ENCODE measurements at regions not wholly inside any gene's neighbourhood (a gene's known extent, or its start where the extent isn't known, plus 50 kb on each side); places are given as distances from the start of the nearest gene placed in this dataset.

- TF ChIP-seq POLR2A (IDR thresholded peaks at IDR 0.05) (no peak), CTCF (IDR thresholded peaks at IDR 0.05) (no peak)
- intact Hi-C loops (cut with DNase I; ENCODE audit: low total_unique reads), result no loop called here
- no peak overlapping the region for H3K4me3 ChIP-seq (ENCODE audit: low read depth, poor library complexity, severe bottlenecking)
- 33 to 54% methylated on average over 2 of the region's 2 CpGs for WGBS, 2 donors
- no peak for DNase-seq (ENCODE audit: low spot score in 2 of 2)
Observed at GRCh38 chr3:59531994-59532393, 482.2 kb upstream of the CFAP20DC start.

- no peak for DNase-seq (ENCODE audit: low spot score in 2 of 2)
- intact Hi-C loops (cut with DNase I; ENCODE audit: low total_unique reads), result no loop called here
- H3K4me3 ChIP-seq (ENCODE audit: low read depth, poor library complexity, severe bottlenecking), result no peak overlapping the region
- 37 to 46% methylated on average over 3 of the region's 3 CpGs for WGBS, 2 donors
- no peak for TF ChIP-seq POLR2A (IDR thresholded peaks at IDR 0.05)
- TF ChIP-seq CTCF (IDR thresholded peaks at IDR 0.05), result no peak
Observed at GRCh38 chr3:59531066-59531745, 481.4 kb upstream of the CFAP20DC start.

- WGBS, 2 donors, result 89 to 91% methylated on average over 5 of the region's 5 CpGs
- intact Hi-C loops (cut with DNase I; ENCODE audit: low total_unique reads), result no loop called here
- TF ChIP-seq CTCF (IDR thresholded peaks at IDR 0.05) (no peak), POLR2A (IDR thresholded peaks at IDR 0.05) (no peak)
- DNase-seq (ENCODE audit: low spot score in 2 of 2), result no peak
- no peak overlapping the region for H3K4me3 ChIP-seq (ENCODE audit: low read depth, poor library complexity, severe bottlenecking)
Observed at GRCh38 chr3:59528251-59528650, 478.4 kb upstream of the CFAP20DC start.

- WGBS, 2 donors, result 75 to 79% methylated on average over 3 of the region's 3 CpGs
- DNase-seq (ENCODE audit: low spot score in 2 of 2), result no peak
- intact Hi-C loops (cut with DNase I; ENCODE audit: low total_unique reads), result no loop called here
- no peak for TF ChIP-seq POLR2A (IDR thresholded peaks at IDR 0.05)
- TF ChIP-seq CTCF (IDR thresholded peaks at IDR 0.05), result no peak
- H3K4me3 ChIP-seq (ENCODE audit: low read depth, poor library complexity, severe bottlenecking), result no peak overlapping the region
Observed at GRCh38 chr3:59527493-59527892, 477.7 kb upstream of the CFAP20DC start.

- TF ChIP-seq POLR2A (IDR thresholded peaks at IDR 0.05) (no peak), CTCF (IDR thresholded peaks at IDR 0.05) (no peak)
Observed at GRCh38 chr3:59526999-59527398, 477.2 kb upstream of the CFAP20DC start.

GRCh38 chr3:59522550-59522949 lies 472.7 kb upstream of the CFAP20DC start:
- intact Hi-C loops (cut with DNase I; ENCODE audit: low total_unique reads), result no loop called here
- no peak for TF ChIP-seq CTCF (IDR thresholded peaks at IDR 0.05)
- no peak for TF ChIP-seq POLR2A (IDR thresholded peaks at IDR 0.05)
- no peak for DNase-seq (ENCODE audit: low spot score in 2 of 2)
- WGBS, 2 donors, result 94 to 97% methylated on average over 2 of the region's 2 CpGs
- H3K4me3 ChIP-seq (ENCODE audit: low read depth, poor library complexity, severe bottlenecking), result no peak overlapping the region

More at GRCh38 chr3:59526999-59527398, 477.2 kb upstream of the CFAP20DC start:
- DNase-seq (ENCODE audit: low spot score in 2 of 2), result no peak
- intact Hi-C loops (cut with DNase I; ENCODE audit: low total_unique reads), result no loop called here
- no peak overlapping the region for H3K4me3 ChIP-seq (ENCODE audit: low read depth, poor library complexity, severe bottlenecking)

All from lower leg skin (tissue), 4 donors.